Sigmoid colon (tissue), 4 donors: ENCODE measurements at regions not wholly inside any gene's neighbourhood (a gene's known extent, or its start where the extent isn't known, plus 50 kb on each side); places are given as distances from the start of the nearest gene placed in this dataset.

Experiments used
- EP300 ChIP-seq, 4 donors: sonication (generic); formaldehyde crosslinking; IDR thresholded peaks; one replicate each; pipeline ENCODE4 v1.6.1; 2017; ENCODE audit warnings: antibody characterized with exemption in 4 of 4
- POLR2A ChIP-seq, 2 donors: fragments of 450-650 bp; IDR thresholded peaks; one replicate each; pipeline ENCODE4 v1.6.1; 2016; ENCODE audit warnings: antibody characterized with exemption in 2 of 2, mild to moderate bottlenecking in 2 of 2, moderate library complexity in 2 of 2
- POLR2AphosphoS5 ChIP-seq, 4 donors: sonication (generic); formaldehyde crosslinking; IDR thresholded peaks; one replicate each; pipeline ENCODE4 v1.6.1; 2017; ENCODE audit warnings: antibody characterized with exemption in 4 of 4
- TF ChIP-seq, protein P1 (sequence below), 4 experiments: fragments of 450-650 bp in 3 of 4; fragments of 200-600 bp in 1 of 4; IDR thresholded peaks; one replicate each; pipeline ENCODE4 v1.5.1; 2016 to 2019; ENCODE audit warnings: antibody characterized with exemption in 4 of 4, mild to moderate bottlenecking in 3 of 4, moderate library complexity in 2 of 4

- TF ChIP-seq POLR2AphosphoS5 (IDR thresholded peaks at IDR 0.05), result no peak
- TF ChIP-seq, protein P1, sequence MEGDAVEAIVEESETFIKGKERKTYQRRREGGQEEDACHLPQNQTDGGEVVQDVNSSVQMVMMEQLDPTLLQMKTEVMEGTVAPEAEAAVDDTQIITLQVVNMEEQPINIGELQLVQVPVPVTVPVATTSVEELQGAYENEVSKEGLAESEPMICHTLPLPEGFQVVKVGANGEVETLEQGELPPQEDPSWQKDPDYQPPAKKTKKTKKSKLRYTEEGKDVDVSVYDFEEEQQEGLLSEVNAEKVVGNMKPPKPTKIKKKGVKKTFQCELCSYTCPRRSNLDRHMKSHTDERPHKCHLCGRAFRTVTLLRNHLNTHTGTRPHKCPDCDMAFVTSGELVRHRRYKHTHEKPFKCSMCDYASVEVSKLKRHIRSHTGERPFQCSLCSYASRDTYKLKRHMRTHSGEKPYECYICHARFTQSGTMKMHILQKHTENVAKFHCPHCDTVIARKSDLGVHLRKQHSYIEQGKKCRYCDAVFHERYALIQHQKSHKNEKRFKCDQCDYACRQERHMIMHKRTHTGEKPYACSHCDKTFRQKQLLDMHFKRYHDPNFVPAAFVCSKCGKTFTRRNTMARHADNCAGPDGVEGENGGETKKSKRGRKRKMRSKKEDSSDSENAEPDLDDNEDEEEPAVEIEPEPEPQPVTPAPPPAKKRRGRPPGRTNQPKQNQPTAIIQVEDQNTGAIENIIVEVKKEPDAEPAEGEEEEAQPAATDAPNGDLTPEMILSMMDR (IDR thresholded peaks at IDR 0.05), result no peak
- TF ChIP-seq POLR2A (IDR thresholded peaks at IDR 0.05), result no peak
- TF ChIP-seq EP300 (IDR thresholded peaks at IDR 0.05), result no peak
Observed at GRCh38 chr20:56178219-56178618, 70.3 kb upstream of the MC3R start.
